ENCODE measurements at regions not wholly inside any gene's neighbourhood (a gene's known extent, or its start where the extent isn't known, plus 50 kb on each side); places are given as distances from the start of the nearest gene placed in this dataset.

- no peaks in the 10 kb centered on the region for H3K36me3 ChIP-seq
- peaks cover 0 to 3% (median 0%) of the 10 kb centered on the region in 4 donors for H3K9me3 ChIP-seq
- no peaks in the 10 kb centered on the region for H3K4me1 ChIP-seq
- no peak for DNase-seq
- H3K27me3 ChIP-seq = no peaks in the 10 kb centered on the region
- no peak overlapping the region for H3K4me3 ChIP-seq
- no peak overlapping the region for H3K27ac ChIP-seq
- no peak for TF ChIP-seq POLR2A (IDR thresholded peaks at IDR 0.05)
- TF ChIP-seq, protein P1, sequence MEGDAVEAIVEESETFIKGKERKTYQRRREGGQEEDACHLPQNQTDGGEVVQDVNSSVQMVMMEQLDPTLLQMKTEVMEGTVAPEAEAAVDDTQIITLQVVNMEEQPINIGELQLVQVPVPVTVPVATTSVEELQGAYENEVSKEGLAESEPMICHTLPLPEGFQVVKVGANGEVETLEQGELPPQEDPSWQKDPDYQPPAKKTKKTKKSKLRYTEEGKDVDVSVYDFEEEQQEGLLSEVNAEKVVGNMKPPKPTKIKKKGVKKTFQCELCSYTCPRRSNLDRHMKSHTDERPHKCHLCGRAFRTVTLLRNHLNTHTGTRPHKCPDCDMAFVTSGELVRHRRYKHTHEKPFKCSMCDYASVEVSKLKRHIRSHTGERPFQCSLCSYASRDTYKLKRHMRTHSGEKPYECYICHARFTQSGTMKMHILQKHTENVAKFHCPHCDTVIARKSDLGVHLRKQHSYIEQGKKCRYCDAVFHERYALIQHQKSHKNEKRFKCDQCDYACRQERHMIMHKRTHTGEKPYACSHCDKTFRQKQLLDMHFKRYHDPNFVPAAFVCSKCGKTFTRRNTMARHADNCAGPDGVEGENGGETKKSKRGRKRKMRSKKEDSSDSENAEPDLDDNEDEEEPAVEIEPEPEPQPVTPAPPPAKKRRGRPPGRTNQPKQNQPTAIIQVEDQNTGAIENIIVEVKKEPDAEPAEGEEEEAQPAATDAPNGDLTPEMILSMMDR (IDR thresholded peaks at IDR 0.05) = no peak
These were observed 149.4 kb downstream of the ZNF248 start for GRCh38 chr10:37707829-37708578.

DNA sequence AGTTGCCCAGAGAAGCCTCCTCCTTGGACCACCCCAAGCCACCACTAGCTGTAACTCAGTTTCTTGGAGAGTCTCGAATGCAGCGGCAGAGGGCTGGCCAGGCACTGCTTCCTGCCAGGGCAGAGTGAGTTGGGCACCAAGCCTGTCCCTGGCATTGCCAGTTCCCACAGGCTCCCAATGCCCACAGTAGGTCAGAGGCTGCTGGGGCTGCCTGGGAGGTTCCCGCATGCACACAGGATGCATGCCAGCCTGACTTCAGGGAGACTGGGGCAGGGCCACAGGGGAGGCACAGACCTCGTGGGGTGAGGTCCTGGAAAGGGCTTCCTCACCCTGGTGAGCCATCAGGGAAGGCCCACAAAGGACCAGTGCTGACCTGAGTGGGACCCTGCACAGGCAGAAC, 152.8 kb downstream of the ZNF248 start:
- no peak overlapping the region for H3K4me3 ChIP-seq
- no peaks in the 10 kb centered on the region for H3K4me1 ChIP-seq
- H3K27me3 ChIP-seq = no peaks in the 10 kb centered on the region
- peaks cover 0 to 3% (median 0%) of the 10 kb centered on the region in 4 donors for H3K9me3 ChIP-seq
- no peak for DNase-seq
- no peaks in the 10 kb centered on the region for H3K36me3 ChIP-seq
- no peak for TF ChIP-seq POLR2A (IDR thresholded peaks at IDR 0.05)
- H3K27ac ChIP-seq = no peak overlapping the region

- H3K4me1 ChIP-seq = no peaks in the 10 kb centered on the region
- no peak overlapping the region for H3K27ac ChIP-seq
- H3K27me3 ChIP-seq = no peaks in the 10 kb centered on the region
- no peak overlapping the region for H3K4me3 ChIP-seq
- no peaks in the 10 kb centered on the region for H3K36me3 ChIP-seq
- peaks cover 0 to 3% (median 0%) of the 10 kb centered on the region in 4 donors for H3K9me3 ChIP-seq
- no peak for TF ChIP-seq POLR2A (IDR thresholded peaks at IDR 0.05)
- TF ChIP-seq, protein P1 (IDR thresholded peaks at IDR 0.05) = no peak
- DNase-seq = no peak
These were observed 153.5 kb downstream of the ZNF248 start for GRCh38 chr10:37703833-37704382.

DNA sequence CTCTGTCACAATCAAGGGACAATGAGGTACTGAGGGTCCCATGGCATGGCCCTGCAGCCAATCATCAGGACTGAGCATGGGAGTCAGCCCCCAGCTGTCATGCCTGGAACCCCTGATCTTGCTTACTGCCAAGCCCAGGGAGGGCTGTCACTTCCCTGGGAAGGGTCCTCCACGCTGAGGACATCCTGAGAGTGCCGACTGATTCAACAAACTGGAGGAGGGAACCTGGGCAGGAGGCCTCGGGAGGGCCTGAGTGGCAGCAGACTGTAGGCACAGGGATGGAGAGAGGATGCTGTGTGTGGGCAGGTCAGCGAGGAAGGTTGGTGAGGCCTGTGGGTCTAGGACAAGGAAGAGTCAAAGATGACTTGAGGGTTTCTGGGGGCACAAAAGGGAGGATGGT, 154.3 kb downstream of the ZNF248 start:
- peak in 1 of 3 donors; percentile 15 for DNase-seq
- peaks cover 0 to 3% (median 0%) of the 10 kb centered on the region in 4 donors for H3K9me3 ChIP-seq

DNA sequence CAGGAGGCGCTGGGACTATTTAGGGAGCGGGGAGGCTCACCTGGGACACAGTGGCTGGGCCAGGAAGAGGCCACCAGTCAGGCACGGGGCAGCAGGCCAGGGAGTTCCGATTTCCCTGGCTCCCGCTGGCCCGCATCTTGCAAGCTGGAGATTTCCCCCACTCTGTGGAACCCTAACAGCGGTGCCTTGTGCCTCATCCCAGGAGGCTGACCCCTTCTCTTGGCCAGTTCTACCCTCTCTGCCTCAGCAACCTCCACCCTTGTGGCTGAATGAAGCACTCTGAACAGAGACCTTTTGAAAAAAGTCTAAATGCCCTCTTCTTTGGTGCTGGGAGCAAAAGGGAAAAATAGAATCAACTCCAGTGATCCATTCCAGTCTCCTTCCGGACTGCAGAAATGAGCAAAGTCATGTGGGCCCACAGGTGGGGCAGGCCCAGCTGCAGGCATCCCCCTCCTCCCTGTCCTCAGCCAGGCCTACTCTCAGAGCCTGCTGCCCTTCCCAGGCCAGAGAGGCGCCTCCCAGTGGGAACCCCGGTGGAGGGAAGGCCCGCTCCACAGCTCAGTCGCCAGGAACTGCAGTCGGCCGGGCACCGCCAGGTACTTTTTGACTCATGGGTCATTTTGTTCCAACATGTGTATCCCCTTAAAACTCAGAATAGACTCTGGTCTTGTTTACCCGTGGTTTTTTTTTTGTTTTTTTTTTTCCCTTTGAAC, 155.5 kb downstream of the ZNF248 start:
- no peaks in the 10 kb centered on the region for H3K36me3 ChIP-seq
- no peak overlapping the region for H3K4me3 ChIP-seq
- no peak for TF ChIP-seq POLR2A (IDR thresholded peaks at IDR 0.05)
- TF ChIP-seq, protein P1 (IDR thresholded peaks at IDR 0.05) = no peak
- peak in 1 of 3 donors; percentile 33 for DNase-seq
- H3K4me1 ChIP-seq = no peaks in the 10 kb centered on the region
- no peak overlapping the region for H3K27ac ChIP-seq
- H3K27me3 ChIP-seq = no peaks in the 10 kb centered on the region
- peaks cover 0 to 3% (median 0%) of the 10 kb centered on the region in 4 donors for H3K9me3 ChIP-seq

More for the DNA sequence above, 154.3 kb downstream of the ZNF248 start:
- TF ChIP-seq, protein P1 (IDR thresholded peaks at IDR 0.05) = no peak
- TF ChIP-seq POLR2A (IDR thresholded peaks at IDR 0.05) = no peak
- Histone ChIP-seq H3K4me3 (no peak overlapping the region), H3K27ac (no peak overlapping the region), H3K36me3 (no peaks in the 10 kb centered on the region), H3K27me3 (no peaks in the 10 kb centered on the region), H3K4me1 (no peaks in the 10 kb centered on the region)

All from Peyer's patch (tissue), 4 donors.